ENCODE measurements at regions not wholly inside any gene's neighbourhood (a gene's known extent, or its start where the extent isn't known, plus 50 kb on each side); places are given as distances from the start of the nearest gene placed in this dataset.
"Not testable (repeated sequence)": the region's sequence is repeated elsewhere in the genome, so short reads cannot be mapped to it uniquely, and the experiment has no call there.

DNA sequence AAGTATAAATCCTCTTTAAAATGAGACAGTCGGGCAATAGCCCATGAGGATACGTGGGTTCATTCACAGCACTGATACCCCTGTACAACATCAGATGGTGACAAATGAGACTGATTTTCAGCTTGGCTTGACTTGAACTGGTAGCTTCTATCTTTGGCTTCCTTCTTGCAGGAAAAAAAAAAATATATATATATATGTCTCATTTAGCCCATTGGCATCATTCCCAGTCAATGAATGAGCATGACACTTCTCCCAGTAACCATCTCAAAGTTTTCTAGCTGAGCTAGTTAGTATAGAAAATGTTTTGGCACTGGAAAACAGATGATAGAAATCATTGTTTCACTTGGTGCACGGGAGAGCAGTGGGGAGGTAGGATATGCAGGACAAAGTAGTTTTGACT is 222.5 kb upstream of the TAS2R1 start:
- DNase-seq (ENCODE audit: low spot score) = no peak

- DNase-seq (ENCODE audit: low spot score) = peak; percentile 23
These were observed 221.3 kb upstream of the TAS2R1 start for GRCh38 chr5:9851458-9851857.

DNA sequence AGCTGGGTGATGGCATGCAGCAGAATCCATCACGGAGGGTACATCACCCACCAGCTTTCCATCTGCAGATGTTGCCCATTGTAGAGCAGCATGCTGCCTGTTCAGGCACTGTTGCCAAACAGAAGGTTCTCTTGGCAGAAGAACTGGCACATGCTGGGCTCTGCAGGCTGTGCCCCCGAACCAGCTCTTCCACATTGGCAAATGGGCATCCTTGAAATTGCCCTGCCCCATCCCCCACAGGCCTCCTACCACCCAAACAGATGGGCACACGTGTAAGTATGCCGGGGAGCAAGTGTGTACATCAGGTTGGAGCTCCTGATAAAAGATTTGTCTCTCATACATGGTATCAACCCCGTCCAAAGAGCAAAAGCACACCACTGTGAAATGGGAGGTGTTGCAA is 220.3 kb upstream of the TAS2R1 start:
- DNase-seq (ENCODE audit: low spot score) = peak; percentile 51

GRCh38 chr5:9847631-9848030 is 217.5 kb upstream of the TAS2R1 start:
- no peak for DNase-seq (ENCODE audit: low spot score)

- no peak for DNase-seq (ENCODE audit: low spot score)
These were observed 215.0 kb upstream of the TAS2R1 start for GRCh38 chr5:9845185-9845584.

DNA sequence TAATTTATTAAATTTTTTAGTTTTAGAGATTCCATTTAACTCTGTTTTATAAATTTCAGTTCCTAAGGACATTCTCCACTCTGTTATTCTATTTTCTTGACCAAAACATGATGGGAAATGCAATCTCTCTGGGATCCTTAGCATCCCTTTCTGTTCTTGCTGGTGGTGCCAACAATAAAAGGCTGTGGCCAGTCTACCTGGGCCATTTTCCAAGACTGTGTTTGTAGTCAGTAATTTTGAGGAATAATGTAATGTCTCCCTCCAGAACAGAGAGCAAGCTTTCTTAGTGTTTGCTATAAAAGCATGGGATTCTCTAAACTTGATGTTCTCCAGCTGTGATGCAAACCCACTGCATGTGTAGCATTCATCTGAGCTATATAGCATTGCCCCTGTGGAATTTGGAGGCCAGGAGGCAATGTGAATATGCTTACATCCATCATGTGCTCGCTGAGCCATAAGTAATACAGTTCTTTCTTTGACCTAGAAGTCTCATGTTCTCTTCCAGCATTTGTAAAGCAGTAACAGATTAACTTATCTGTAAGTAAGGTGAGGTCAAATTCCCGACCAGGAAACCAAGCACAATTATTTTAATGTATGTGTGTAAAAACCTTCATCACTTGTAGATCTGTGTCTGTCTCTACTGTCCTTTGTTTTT is 211.5 kb upstream of the TAS2R1 start:
- DNase-seq (ENCODE audit: low spot score) = no peak

GRCh38 chr5:9838916-9839315 is 208.8 kb upstream of the TAS2R1 start:
- DNase-seq (ENCODE audit: low spot score) = peak; percentile 62

GRCh38 chr5:9834871-9835770 is 205.0 kb upstream of the TAS2R1 start:
- DNase-seq (ENCODE audit: low spot score) = no peak

DNA sequence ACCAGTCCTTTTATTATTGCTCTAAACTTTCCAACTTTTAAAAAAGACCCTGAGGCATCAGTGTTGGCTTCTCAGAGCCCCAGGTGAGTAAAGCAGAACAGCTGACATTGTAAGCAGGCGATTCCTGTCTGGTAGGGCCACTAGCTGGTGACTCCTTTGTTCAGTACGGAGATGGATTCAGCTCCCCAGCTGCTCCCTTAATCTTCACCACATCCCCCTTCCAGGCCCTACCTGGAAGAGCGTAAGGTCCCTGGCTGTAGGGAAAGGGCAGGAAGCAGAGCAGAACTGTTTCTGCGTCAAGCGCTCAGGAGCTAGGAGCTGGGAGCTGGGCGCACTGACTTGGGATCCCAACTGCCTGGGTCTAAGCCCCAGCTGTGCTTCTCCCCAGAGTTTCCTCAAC is 203.7 kb upstream of the TAS2R1 start:
- DNase-seq (ENCODE audit: low spot score) = no peak

GRCh38 chr5:9832921-9833320 is 202.8 kb upstream of the TAS2R1 start:
- no peak for DNase-seq (ENCODE audit: low spot score)

DNA sequence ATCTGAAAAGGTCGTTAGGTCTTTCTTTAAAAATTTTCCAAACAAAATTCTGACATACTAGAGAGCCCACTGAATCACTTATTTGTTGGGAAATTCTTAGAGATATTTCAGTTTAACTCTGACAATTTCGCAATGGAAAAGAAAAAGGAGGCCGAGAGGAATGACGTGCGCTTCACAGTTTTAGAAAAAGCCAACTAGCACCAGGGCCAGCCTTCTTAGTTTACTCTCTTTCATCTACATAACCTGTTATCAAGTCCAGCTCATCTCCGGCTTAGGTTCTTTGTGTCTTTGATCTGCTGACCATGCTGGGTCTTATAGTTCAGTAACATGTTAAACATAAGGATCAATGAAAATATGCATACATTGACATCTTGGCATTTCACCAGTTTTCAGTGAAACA is 201.7 kb upstream of the TAS2R1 start:
- DNase-seq (ENCODE audit: low spot score) = no peak

DNA sequence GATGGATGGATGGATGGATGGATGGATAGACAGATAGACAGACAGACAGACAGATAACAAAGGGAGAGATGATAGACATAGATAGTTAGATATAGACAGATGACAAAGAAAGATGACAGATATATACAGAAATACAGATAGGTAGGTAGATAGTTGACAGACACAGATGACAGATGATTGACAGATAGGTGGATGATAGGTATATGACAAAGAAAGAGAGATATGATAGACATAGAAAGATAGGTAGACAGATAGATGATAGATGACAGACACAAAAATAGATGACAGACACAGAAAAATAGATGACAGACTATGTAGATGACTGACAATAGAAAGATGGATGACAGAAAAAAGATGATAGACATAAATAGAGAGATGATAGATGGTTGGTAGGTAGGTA is 200.0 kb upstream of the TAS2R1 start:
- DNase-seq (ENCODE audit: low spot score) = no peak

DNA sequence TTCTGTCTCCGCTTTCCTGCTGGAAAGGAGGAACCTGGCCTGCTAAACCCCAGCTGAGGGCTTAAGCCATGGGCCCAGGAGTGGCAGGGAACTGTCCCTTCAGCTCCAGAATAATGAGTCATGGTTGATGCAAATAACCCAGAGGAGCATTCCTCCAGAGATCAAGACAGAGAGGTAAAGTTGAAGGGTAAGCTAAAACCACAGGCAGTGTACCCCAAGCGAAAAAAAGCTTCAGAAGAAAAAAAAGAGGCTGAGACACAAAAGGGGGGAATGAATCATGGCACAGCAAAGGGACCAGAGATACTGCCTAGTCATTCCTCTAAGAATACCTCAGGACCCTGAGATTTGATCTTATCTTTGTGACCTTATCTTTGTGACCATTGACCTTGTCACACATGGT is 199.5 kb upstream of the TAS2R1 start:
- DNase-seq (ENCODE audit: low spot score) = no peak

DNA sequence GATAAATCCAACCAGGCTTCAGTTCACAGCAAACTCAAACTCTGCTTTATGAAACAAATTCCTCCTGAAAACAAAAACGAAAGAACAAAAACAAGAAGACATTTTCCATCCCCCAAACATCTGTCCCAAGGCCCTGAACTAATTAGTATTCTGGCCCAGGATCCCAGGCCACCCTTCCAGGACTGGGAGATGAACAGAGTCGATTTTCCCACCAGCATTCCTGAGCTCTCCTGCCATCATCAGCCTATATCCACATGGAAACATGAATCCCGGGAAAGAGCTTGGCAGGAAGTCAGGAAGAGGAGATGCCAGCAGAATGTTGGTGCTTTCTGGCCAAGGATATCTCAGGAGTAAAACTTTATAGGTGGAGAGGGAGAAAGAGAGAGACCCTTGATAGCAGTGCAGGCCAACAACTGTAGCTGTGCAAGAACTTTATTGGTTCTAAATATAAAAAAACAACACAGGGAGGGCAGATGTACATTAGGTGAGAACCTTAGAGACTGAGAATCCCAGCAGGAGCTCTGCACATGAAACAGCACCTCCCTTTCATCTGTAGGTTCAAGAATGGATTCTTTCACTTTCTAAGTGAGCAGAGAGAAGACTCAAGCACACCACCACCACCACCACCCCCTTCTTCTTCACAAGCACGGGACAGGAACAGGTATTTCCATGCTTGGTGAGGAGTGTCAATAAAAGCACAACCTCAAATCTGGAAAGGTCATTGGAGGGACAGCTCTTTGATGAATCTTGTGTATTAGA is 190.7 kb upstream of the TAS2R1 start:
- DNase-seq (ENCODE audit: low spot score) = no peak

DNA sequence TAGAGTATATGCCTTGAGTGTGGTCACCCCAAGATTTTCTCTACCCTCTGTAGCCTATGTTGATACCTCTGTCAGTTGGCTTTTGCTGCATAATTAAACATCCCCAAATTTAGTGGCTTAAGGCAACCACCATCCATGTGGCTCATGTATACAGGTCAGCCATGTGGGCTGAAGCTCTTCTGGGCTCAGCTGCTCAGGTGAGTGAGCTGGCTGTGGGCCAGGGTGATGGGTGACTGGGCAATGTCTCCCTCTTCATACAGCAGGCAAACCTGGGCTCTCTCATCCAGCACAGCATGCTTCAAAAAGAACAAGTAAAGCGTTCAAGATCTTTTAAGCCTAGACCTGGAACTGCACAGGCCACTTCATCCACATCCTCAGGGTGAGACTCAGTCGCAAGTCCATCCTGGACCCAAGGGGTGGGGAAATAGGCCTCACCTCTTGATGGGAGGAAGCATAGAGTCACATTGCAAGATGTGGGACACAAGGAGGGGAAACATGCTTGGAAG is 188.2 kb upstream of the TAS2R1 start:
- no peak for DNase-seq (ENCODE audit: low spot score)

GRCh38 chr5:9817819-9818218 is 187.7 kb upstream of the TAS2R1 start:
- DNase-seq (ENCODE audit: low spot score) = no peak

DNA sequence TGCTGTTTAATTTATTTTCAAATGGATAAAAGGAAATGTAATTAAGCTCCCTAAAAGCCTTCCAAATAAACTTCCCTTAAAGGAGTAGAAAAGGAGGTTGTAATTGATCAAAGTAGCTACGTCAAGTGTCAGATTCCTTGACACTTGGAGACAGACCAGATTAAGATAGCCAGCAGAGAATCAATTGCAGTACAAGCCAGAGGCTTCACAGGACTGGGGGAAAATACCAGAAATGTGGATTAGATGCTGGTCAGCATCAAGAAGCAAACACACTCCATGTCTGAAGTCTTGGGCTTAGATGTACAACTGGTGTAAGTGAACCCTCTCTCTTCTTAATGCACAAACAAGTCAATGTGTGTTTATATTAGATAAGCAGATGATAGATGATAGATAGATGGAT is 184.9 kb upstream of the TAS2R1 start:
- no peak for DNase-seq (ENCODE audit: low spot score)

GRCh38 chr5:9813305-9813704 is 183.2 kb upstream of the TAS2R1 start:
- DNase-seq (ENCODE audit: low spot score) = no peak

DNA sequence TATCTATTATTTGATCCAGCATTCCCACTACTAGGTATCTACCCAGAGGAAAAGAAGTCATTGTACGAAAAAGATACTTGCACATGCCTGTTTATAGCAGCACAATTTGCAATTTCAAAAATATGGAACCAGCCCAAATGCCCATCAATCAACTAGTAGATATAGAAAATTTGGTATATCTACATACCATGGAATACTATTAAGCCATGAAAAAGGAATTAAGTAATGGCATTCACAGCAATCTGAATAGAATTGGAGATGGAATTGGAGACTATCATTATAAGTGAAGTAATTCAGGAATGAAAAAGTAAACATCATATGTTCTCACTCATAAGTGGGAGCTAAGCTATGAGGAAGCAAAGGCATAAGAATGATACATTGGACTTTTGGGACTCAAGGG is 177.2 kb upstream of the TAS2R1 start:
- not testable (repeated sequence) for DNase-seq (ENCODE audit: low spot score)

GRCh38 chr5:9801908-9802307 is 171.8 kb upstream of the TAS2R1 start:
- DNase-seq (ENCODE audit: low spot score) = no peak

- DNase-seq (ENCODE audit: low spot score) = no peak
These were observed 169.5 kb upstream of the TAS2R1 start for GRCh38 chr5:9799606-9800005.

GRCh38 chr5:9790276-9790675 is 160.1 kb upstream of the TAS2R1 start:
- no peak for DNase-seq (ENCODE audit: low spot score)

GRCh38 chr5:9789777-9790176 is 159.6 kb upstream of the TAS2R1 start:
- DNase-seq (ENCODE audit: low spot score) = peak; percentile 24

All from Ammon's horn (tissue), 1 donor.